HFFc6 (cell line): ENCODE measurements at regions not wholly inside any gene's neighbourhood (a gene's known extent, or its start where the extent isn't known, plus 50 kb on each side); places are given as distances from the start of the nearest gene placed in this dataset.

ENCODE experiments used
- DNase-seq: peaks from one replicate; pipeline ENCODE4 v3.0.0-alpha.2; 2018
- H3K27ac Mint-ChIP-seq: 2 replicates; pipeline ENCODE4 v1.8.0; 2020; ENCODE audit warnings: mild to moderate bottlenecking, mixed read lengths
- H3K27me3 Mint-ChIP-seq: 2 replicates; pipeline ENCODE4 v1.8.0; 2021; ENCODE audit warnings: mild to moderate bottlenecking, moderate library complexity, mixed read lengths; ENCODE audit not compliant: insufficient read depth
- H3K36me3 Mint-ChIP-seq: 2 replicates; pipeline ENCODE4 v1.8.0; 2021; ENCODE audit warnings: low read depth, mixed read lengths
- H3K4me1 Mint-ChIP-seq: 2 replicates; pipeline ENCODE4 v1.8.0; 2020; ENCODE audit warnings: low read depth, mixed read lengths
- H3K4me3 Mint-ChIP-seq: 2 replicates; pipeline ENCODE4 v1.8.0; 2020; ENCODE audit warnings: mild to moderate bottlenecking, moderate library complexity, mixed read lengths
- H3K9me3 Mint-ChIP-seq: 2 replicates; pipeline ENCODE4 v1.8.0; 2020; ENCODE audit warnings: mild to moderate bottlenecking, mixed read lengths
- TF ChIP-seq, protein P1 (sequence below): fragments of 200-600 bp; sonication (generic); IDR thresholded peaks from 2 replicates; pipeline ENCODE4 v1.5.0; 2021; ENCODE audit warnings: antibody characterized with exemption, mild to moderate bottlenecking

GRCh38 chr14:32017587-32017986 lies 59.5 kb upstream of the ARHGAP5 start:
- TF ChIP-seq, protein P1, sequence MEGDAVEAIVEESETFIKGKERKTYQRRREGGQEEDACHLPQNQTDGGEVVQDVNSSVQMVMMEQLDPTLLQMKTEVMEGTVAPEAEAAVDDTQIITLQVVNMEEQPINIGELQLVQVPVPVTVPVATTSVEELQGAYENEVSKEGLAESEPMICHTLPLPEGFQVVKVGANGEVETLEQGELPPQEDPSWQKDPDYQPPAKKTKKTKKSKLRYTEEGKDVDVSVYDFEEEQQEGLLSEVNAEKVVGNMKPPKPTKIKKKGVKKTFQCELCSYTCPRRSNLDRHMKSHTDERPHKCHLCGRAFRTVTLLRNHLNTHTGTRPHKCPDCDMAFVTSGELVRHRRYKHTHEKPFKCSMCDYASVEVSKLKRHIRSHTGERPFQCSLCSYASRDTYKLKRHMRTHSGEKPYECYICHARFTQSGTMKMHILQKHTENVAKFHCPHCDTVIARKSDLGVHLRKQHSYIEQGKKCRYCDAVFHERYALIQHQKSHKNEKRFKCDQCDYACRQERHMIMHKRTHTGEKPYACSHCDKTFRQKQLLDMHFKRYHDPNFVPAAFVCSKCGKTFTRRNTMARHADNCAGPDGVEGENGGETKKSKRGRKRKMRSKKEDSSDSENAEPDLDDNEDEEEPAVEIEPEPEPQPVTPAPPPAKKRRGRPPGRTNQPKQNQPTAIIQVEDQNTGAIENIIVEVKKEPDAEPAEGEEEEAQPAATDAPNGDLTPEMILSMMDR = no peak
- Mint-ChIP-seq H3K27me3 (peaks cover 26% of the 10 kb centered on the region), H3K9me3 (no peaks in the 10 kb centered on the region), H3K36me3 (no peaks in the 10 kb centered on the region), H3K4me3 (no peak overlapping the region), H3K27ac (no peak overlapping the region), H3K4me1 (no peaks in the 10 kb centered on the region)
- no peak for DNase-seq

- Mint-ChIP-seq H3K27me3 (peaks cover 28% of the 10 kb centered on the region), H3K4me3 (no peak overlapping the region), H3K27ac (no peak overlapping the region), H3K36me3 (no peaks in the 10 kb centered on the region), H3K4me1 (no peaks in the 10 kb centered on the region), H3K9me3 (no peaks in the 10 kb centered on the region)
- no peak for DNase-seq
- TF ChIP-seq, protein P1 = no peak
These were observed 58.6 kb upstream of the ARHGAP5 start for GRCh38 chr14:32018391-32019092.

DNA sequence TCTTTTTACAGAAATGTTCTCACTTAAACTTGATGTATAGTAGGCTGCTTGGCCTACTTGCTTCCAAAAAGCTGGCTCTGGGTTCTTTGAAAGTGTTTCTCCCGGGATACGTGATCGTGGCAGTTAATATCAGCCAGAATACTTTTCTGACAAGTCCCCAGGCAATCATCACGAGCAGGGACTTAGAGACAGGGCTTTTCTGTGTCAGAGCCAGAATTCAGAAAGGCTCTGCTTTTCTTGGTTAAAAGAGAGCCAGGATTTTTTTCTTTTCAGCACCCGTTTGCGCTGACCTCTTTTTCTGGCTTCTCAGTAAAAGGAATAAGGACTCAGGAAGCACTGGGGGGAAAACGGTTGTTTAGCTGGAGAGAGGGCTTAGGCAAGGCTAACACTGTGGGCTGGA lies 57.8 kb upstream of the ARHGAP5 start:
- Mint-ChIP-seq H3K4me1 (peaks cover 2% of the 10 kb centered on the region; the same call in 1 of the 2 replicates), H3K36me3 (no peaks in the 10 kb centered on the region), H3K27me3 (peaks cover 28% of the 10 kb centered on the region), H3K4me3 (no peak overlapping the region), H3K27ac (no peak overlapping the region), H3K9me3 (no peaks in the 10 kb centered on the region)
- TF ChIP-seq, protein P1 = no peak
- DNase-seq = no peak

DNA sequence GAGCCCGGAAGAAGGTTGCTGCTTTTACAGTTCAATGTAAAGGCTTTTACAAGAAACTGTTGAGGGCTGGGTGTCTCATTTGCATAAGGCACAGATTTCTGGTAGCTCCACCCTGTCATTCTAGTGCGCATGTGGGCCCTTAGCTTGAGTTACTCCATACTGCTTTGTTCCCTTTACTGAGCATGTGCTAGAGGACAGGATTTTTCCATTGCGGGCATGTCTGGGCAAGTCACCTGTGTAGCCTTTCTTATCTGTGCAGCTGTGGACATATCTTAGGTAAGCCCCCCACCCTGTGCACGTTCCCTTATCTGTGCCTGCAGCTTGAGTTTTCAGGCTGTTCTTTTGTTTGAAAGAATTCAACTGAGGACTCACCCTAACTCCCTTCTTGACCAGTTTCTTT lies 56.2 kb upstream of the ARHGAP5 start:
- Mint-ChIP-seq H3K27ac (no peak overlapping the region), H3K36me3 (no peaks in the 10 kb centered on the region), H3K9me3 (no peaks in the 10 kb centered on the region), H3K4me1 (peaks cover 8% of the 10 kb centered on the region), H3K4me3 (no peak overlapping the region), H3K27me3 (peaks cover 23% of the 10 kb centered on the region)
- TF ChIP-seq, protein P1 = no peak
- DNase-seq = no peak

GRCh38 chr14:32021341-32021740 lies 55.8 kb upstream of the ARHGAP5 start:
- TF ChIP-seq, protein P1 = no peak
- Mint-ChIP-seq H3K9me3 (no peaks in the 10 kb centered on the region), H3K4me3 (no peak overlapping the region), H3K27me3 (peaks cover 24% of the 10 kb centered on the region), H3K36me3 (no peaks in the 10 kb centered on the region), H3K27ac (no peak overlapping the region), H3K4me1 (peaks cover 12% of the 10 kb centered on the region)
- no peak for DNase-seq
